ENCODE measurements at regions not wholly inside any gene's neighbourhood (a gene's known extent, or its start where the extent isn't known, plus 50 kb on each side); places are given as distances from the start of the nearest gene placed in this dataset.

- no peak for TF ChIP-seq ZNF473 (tag by site-specific recombination; IDR thresholded peaks at IDR 0.05)
- no peak for TF ChIP-seq ZFP41 (tag by site-specific recombination; IDR thresholded peaks at IDR 0.05; ENCODE audit: borderline replicate concordance)
- no peak for TF ChIP-seq PRDM4 (tag by site-specific recombination; IDR thresholded peaks at IDR 0.05)
- no peak for TF ChIP-seq ZNF433 (tag by site-specific recombination; IDR thresholded peaks at IDR 0.05; ENCODE audit: low read depth)
- no peak for TF ChIP-seq ZFP37 (tag by site-specific recombination; IDR thresholded peaks at IDR 0.05)
- TF ChIP-seq ZNF184 (tag by site-specific recombination; IDR thresholded peaks at IDR 0.05): no peak
- no peak for TF ChIP-seq HOXD13 (CRISPR knock-in tag; IDR thresholded peaks at IDR 0.05; ENCODE audit: borderline replicate concordance)
- no peak for TF ChIP-seq ZEB2 (tag by site-specific recombination; IDR thresholded peaks at IDR 0.05)
- TF ChIP-seq ZNF660 (tag by site-specific recombination; IDR thresholded peaks at IDR 0.05): no peak
- no peak for TF ChIP-seq ZNF658 (tag by site-specific recombination; IDR thresholded peaks at IDR 0.05)
Measured at GRCh38 chr9:107982001-107982400, 492.4 kb upstream of the KLF4 start (continued).

- no peak overlapping the region for H3K4me3 ChIP-seq (ENCODE audit: low read depth, low read length)
- no peaks in the 10 kb centered on the region for H3K9me3 ChIP-seq (ENCODE audit: control insufficient read depth, insufficient read depth, low read depth, low read length)
- CTCF ChIA-PET: no interaction called here
- no peaks in the 10 kb centered on the region for H3K4me1 ChIP-seq (ENCODE audit: control insufficient read depth, insufficient read depth, low read length)
- no peaks in the 10 kb centered on the region for H3K36me3 ChIP-seq (ENCODE audit: control insufficient read depth in 2 of 2, insufficient read depth in 1 of 2, low read length in 2 of 2)
- TF ChIP-seq ZBTB21 (tag by site-specific recombination; IDR thresholded peaks at IDR 0.05): no peak
- no peak for TF ChIP-seq KLF7 (tag by site-specific recombination; IDR thresholded peaks at IDR 0.05; ENCODE audit: borderline replicate concordance)
- no peak for TF ChIP-seq ZNF621 (tag by site-specific recombination; IDR thresholded peaks at IDR 0.05)
- TF ChIP-seq ZNF174 (tag by site-specific recombination; IDR thresholded peaks at IDR 0.05): no peak
- TF ChIP-seq, protein P1, sequence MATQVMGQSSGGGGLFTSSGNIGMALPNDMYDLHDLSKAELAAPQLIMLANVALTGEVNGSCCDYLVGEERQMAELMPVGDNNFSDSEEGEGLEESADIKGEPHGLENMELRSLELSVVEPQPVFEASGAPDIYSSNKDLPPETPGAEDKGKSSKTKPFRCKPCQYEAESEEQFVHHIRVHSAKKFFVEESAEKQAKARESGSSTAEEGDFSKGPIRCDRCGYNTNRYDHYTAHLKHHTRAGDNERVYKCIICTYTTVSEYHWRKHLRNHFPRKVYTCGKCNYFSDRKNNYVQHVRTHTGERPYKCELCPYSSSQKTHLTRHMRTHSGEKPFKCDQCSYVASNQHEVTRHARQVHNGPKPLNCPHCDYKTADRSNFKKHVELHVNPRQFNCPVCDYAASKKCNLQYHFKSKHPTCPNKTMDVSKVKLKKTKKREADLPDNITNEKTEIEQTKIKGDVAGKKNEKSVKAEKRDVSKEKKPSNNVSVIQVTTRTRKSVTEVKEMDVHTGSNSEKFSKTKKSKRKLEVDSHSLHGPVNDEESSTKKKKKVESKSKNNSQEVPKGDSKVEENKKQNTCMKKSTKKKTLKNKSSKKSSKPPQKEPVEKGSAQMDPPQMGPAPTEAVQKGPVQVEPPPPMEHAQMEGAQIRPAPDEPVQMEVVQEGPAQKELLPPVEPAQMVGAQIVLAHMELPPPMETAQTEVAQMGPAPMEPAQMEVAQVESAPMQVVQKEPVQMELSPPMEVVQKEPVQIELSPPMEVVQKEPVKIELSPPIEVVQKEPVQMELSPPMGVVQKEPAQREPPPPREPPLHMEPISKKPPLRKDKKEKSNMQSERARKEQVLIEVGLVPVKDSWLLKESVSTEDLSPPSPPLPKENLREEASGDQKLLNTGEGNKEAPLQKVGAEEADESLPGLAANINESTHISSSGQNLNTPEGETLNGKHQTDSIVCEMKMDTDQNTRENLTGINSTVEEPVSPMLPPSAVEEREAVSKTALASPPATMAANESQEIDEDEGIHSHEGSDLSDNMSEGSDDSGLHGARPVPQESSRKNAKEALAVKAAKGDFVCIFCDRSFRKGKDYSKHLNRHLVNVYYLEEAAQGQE (tag by site-specific recombination; IDR thresholded peaks at IDR 0.05): no peak
- TF ChIP-seq ZNF24 (tag by site-specific recombination; IDR thresholded peaks at IDR 0.05): no peak
- TF ChIP-seq ZNF701 (tag by site-specific recombination; IDR thresholded peaks at IDR 0.05): no peak
- TF ChIP-seq MYNN (tag by site-specific recombination; IDR thresholded peaks at IDR 0.05; ENCODE audit: borderline replicate concordance): no peak
- no peak for TF ChIP-seq ZNF704 (tag by site-specific recombination; IDR thresholded peaks at IDR 0.05)
- TF ChIP-seq ZNF324 (tag by site-specific recombination; IDR thresholded peaks at IDR 0.05): no peak
- TF ChIP-seq REPIN1 (tag by site-specific recombination; IDR thresholded peaks at IDR 0.05; ENCODE audit: low read depth): no peak
- no peak for TF ChIP-seq ZNF398 (tag by site-specific recombination; IDR thresholded peaks at IDR 0.05)
- no peak for TF ChIP-seq ZNF148 (tag by site-specific recombination; IDR thresholded peaks at IDR 0.05; ENCODE audit: borderline replicate concordance)
- TF ChIP-seq ZNF426 (tag by site-specific recombination; IDR thresholded peaks at IDR 0.05): no peak
- no peak for TF ChIP-seq ZNF248 (tag by site-specific recombination; IDR thresholded peaks at IDR 0.05)
- TF ChIP-seq ZNF585B (tag by site-specific recombination; IDR thresholded peaks at IDR 0.05): no peak
- TF ChIP-seq ZNF571 (tag by site-specific recombination; IDR thresholded peaks at IDR 0.05): no peak
- POLR2A ChIA-PET: no interaction called here
- no peak overlapping the region for H3K27ac ChIP-seq (ENCODE audit: extremely low read depth, low read depth, low read length)
Measured at GRCh38 chr9:107980984-107981383, 491.4 kb upstream of the KLF4 start.
